GM18520 (cell line): ENCODE measurements at regions not wholly inside any gene's neighbourhood (a gene's known extent, or its start where the extent isn't known, plus 50 kb on each side); places are given as distances from the start of the nearest gene placed in this dataset.

Experiments
- ATAC-seq: cut with Tn5 transposase; IDR thresholded peaks from one replicate; pipeline ENCODE4 v1.9.1; 2021; ENCODE audit not compliant: unreplicated experiment

GRCh38 chr10:131683281-131683861, 217.4 kb upstream of the PPP2R2D start:
- no peak for ATAC-seq

- no peak for ATAC-seq
Measured at GRCh38 chr10:131683941-131684340, 216.9 kb upstream of the PPP2R2D start.

- no peak for ATAC-seq
Measured at GRCh38 chr10:131685007-131685406, 215.8 kb upstream of the PPP2R2D start.

- ATAC-seq: no peak
Measured at GRCh38 chr10:131685576-131685975, 215.2 kb upstream of the PPP2R2D start.

GRCh38 chr10:131686781-131687420, 213.9 kb upstream of the PPP2R2D start:
- ATAC-seq: no peak

GRCh38 chr10:131688304-131688703, 212.5 kb upstream of the PPP2R2D start:
- ATAC-seq: no peak

GRCh38 chr10:131689016-131689415, 211.8 kb upstream of the PPP2R2D start:
- ATAC-seq: no peak

GRCh38 chr10:131689486-131689885, 211.3 kb upstream of the PPP2R2D start:
- no peak for ATAC-seq

GRCh38 chr10:131689954-131690757, 210.7 kb upstream of the PPP2R2D start:
- ATAC-seq: no peak

GRCh38 chr10:131690805-131691239, 210.0 kb upstream of the PPP2R2D start:
- no peak for ATAC-seq

- no peak for ATAC-seq
Measured at GRCh38 chr10:131691481-131692090, 209.2 kb upstream of the PPP2R2D start.

- ATAC-seq: no peak
Measured at GRCh38 chr10:131692176-131692575, 208.6 kb upstream of the PPP2R2D start.

GRCh38 chr10:131692686-131693334, 208.0 kb upstream of the PPP2R2D start:
- no peak for ATAC-seq

- ATAC-seq: no peak
Measured at GRCh38 chr10:131693766-131694165, 207.0 kb upstream of the PPP2R2D start.

- no peak for ATAC-seq
Measured at GRCh38 chr10:131694168-131694780, 206.5 kb upstream of the PPP2R2D start.

- no peak for ATAC-seq
Measured at GRCh38 chr10:131694781-131695495, 205.9 kb upstream of the PPP2R2D start.

- no peak for ATAC-seq
Measured at GRCh38 chr10:131695496-131696165, 205.2 kb upstream of the PPP2R2D start.

- ATAC-seq: no peak
Measured at GRCh38 chr10:131697476-131698128, 203.2 kb upstream of the PPP2R2D start.

GRCh38 chr10:131698232-131698631, 202.6 kb upstream of the PPP2R2D start:
- no peak for ATAC-seq
